22Rv1 (cell line): ENCODE measurements at regions not wholly inside any gene's neighbourhood (a gene's known extent, or its start where the extent isn't known, plus 50 kb on each side); places are given as distances from the start of the nearest gene placed in this dataset.

ENCODE experiments used
- H3K27ac ChIP-seq: fragments of 450-650 bp; 2 replicates; pipeline ENCODE4 v1.5.1; 2017
- ZFX ChIP-seq: fragments of 450-650 bp; IDR thresholded peaks from 2 replicates; pipeline ENCODE4 v1.6.1; 2017; ENCODE audit warnings: antibody characterized with exemption, borderline replicate concordance
- TF ChIP-seq, protein P1 (sequence below): fragments of 450-650 bp; IDR thresholded peaks from 2 replicates; pipeline ENCODE4 v1.5.1; 2017; ENCODE audit warnings: mild to moderate bottlenecking

DNA sequence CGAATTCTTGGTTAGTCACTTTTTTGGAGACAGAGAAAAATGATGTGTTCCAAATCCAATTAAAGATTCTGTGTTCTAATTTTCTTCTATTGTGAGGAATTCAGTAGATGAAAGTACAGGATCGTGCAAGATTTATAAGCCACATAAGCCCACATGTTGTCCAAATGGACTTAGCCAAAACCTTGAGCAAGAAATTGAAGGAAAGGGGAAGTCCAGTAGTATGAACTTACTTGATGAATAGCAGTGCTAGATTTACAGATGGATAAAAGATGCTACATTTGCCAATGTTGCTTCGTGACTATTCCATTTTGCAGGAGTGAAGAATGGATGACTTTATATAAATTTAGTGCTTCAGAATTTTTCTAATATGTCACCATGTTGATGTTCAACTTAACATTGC lies 120.0 kb upstream of the ATP11B start:
- no peak overlapping the region for H3K27ac ChIP-seq
- TF ChIP-seq, protein P1, sequence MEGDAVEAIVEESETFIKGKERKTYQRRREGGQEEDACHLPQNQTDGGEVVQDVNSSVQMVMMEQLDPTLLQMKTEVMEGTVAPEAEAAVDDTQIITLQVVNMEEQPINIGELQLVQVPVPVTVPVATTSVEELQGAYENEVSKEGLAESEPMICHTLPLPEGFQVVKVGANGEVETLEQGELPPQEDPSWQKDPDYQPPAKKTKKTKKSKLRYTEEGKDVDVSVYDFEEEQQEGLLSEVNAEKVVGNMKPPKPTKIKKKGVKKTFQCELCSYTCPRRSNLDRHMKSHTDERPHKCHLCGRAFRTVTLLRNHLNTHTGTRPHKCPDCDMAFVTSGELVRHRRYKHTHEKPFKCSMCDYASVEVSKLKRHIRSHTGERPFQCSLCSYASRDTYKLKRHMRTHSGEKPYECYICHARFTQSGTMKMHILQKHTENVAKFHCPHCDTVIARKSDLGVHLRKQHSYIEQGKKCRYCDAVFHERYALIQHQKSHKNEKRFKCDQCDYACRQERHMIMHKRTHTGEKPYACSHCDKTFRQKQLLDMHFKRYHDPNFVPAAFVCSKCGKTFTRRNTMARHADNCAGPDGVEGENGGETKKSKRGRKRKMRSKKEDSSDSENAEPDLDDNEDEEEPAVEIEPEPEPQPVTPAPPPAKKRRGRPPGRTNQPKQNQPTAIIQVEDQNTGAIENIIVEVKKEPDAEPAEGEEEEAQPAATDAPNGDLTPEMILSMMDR, result no peak
- no peak for TF ChIP-seq ZFX

DNA sequence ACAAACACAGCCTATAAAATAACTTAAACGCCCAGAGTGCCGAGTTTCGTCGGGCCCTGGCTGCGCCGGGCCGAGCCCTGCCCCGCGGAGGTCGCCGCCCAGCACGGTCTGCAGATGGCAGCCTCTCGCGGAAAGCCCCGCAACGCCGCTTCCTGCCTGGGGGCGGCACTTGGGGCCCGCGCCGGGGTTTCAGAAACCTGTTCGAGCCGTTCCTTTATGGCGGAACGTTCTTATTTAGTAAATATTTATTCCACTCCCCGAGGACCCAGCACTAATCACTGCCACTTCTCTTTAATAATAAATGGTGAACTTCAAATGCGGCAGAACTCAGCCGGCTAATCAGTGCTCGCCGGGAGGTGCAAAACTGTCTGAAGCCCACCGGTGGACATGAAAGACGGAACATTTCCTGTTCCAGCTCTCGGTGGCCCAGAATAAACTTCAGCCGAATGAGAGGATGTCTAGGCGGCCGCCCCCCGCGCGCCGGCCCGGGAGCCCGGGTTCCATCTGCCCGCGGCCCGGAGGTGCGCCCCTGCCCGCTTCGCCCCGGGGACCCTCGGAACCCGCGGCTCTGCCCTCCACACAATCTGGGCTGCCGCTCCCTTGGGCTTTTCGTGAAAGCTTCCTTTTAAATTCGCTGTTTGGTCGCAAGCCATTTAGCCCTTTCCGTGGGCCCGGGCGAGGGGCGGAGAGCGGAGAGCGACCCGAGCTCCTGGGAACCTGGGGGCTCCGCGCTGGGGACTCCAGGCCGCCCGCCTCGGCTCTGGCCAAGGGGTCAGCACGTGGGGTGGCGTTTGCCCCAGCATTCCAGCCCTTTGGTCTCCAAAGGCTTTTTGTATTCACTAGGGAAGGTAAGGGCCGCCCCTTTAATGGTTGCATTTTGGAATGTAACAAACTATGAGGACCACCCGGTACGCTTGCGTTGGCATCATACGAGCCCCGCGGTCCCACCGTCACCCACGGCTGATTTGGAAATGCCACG lies 110.8 kb upstream of the ATP11B start:
- no peak for TF ChIP-seq ZFX
- TF ChIP-seq, protein P1, result peak; percentile 59
- H3K27ac ChIP-seq, result no peak overlapping the region; the same call in 1 of the 2 replicates

DNA sequence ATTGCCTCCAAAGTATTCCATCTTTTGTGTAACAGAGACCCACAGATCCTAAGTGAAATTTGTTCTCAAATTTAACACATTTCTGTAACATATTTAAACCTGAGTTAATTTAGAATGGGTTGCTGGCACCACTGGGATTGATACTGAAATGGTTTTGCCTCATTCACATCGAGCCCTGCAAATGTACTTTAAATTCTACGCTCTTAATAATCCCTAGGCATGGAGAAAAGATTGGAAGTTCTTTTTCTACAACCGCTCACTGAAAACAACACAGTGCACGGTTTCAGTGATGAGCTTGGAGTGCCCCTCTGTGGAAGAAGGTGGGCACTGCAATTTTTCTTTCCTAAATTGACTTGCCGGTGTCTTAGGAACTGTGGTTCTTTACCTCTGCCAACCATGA lies 109.9 kb upstream of the ATP11B start:
- peak overlapping the region; percentile 12 for H3K27ac ChIP-seq
- TF ChIP-seq ZFX, result no peak
- TF ChIP-seq, protein P1, result peak; percentile 96

DNA sequence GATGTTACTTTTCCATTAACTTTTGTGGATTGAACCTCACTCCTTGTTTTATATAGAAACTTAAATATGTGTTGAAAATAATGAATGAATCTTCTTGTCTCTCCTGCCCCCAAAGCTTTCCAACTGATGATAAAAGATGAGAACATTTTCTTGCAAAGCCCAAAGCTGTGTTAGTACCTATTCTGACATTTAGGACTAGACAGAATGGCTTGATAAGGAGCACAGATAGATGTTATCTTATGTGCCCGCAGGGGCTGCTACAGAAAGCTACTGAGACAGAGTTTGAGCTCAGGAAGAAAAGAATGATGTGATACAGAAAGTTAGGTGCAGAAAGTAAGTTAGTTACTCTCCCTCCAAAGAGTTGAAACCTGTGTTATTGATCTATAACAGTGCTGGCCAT lies 109.4 kb upstream of the ATP11B start:
- TF ChIP-seq, protein P1, result peak; percentile 42
- no peak for TF ChIP-seq ZFX
- peak overlapping the region; percentile 12 for H3K27ac ChIP-seq

DNA sequence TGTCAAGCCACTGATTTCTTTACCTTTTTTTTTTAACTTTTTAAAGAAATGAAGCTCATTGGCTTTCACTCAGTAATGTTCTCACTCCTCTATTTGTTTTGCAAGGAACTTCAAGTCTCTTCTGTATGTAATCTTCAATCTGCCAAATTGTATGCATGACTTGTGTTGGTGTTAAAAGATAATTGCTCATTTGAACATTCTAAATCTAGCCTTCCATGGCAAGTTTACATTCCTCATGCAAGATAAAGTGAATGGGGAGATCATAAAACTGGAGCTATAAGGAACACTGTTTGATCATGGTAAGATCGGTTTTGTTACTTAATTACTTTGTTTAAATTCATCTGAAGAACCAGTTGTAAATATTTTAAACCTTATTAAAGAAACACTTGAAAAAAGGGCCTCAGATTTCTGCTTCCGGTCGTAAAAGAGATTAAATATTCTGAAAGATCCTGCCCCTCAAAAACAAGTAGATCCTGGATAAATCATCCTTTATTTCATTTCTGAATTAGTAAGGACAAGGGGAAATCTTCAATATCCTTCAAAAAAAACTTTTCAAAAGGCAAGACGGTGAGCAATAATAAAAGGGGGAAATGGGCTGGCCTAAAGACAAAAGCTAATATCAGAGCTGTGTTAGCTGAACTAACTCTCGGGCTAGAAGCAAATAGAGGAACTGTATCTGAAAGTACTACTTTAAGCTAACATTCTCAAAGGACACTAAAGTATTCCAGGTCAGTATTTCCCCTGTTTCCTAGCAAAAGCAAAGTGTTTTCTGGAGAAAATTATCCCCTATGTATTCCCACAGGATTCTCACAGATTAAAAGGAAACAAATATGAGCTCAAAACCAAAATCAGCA lies 107.0 kb upstream of the ATP11B start:
- no peak for TF ChIP-seq ZFX
- TF ChIP-seq, protein P1, result no peak
- H3K27ac ChIP-seq, result no peak overlapping the region

DNA sequence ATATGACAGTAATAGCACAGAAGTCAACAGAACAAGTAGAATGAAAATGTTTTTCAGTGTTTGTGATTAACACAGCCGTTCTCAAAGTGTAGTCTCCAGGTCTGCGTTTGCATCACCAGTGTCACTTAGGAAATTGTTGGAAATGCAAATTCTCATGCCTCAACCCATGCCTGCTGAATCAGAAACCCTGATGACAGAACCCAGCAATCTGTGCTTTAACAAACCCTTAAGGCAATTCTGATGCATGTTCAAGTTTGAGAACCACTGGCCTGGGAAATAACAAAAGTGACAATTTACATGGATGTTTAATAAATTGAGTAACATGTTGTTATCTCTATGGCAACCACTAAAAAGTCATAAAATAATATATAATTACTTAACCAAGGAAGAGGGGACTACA lies 103.1 kb upstream of the ATP11B start:
- no peak overlapping the region for H3K27ac ChIP-seq
- TF ChIP-seq, protein P1, result no peak
- no peak for TF ChIP-seq ZFX

DNA sequence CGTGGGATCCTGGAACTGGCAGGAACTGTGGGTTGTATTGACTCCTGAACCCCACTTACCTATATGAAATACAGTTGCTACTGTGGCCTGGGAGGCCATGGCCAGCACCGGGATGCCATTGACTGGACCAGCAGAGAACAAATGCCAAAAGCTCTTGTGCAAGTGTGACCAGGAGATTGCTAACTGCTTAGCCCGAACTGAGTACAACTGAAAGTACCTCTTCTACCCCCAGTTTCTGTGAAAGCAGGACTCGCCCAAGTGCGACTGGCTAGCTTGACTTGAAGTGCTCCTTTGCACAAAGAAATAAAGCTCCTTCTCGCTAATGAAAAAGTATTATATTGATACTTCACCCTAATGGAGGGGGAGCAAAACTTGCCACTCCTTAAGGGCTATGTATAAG lies 101.3 kb upstream of the ATP11B start:
- TF ChIP-seq, protein P1, result no peak
- TF ChIP-seq ZFX, result no peak
- no peak overlapping the region for H3K27ac ChIP-seq
